K562 (cell line): ENCODE measurements at regions not wholly inside any gene's neighbourhood (a gene's known extent, or its start where the extent isn't known, plus 50 kb on each side); places are given as distances from the start of the nearest gene placed in this dataset.

Source experiments
- ATF3 ChIP-seq, 2 experiments: fragments of 450-650 bp in 1 of 2; sonication (generic) in 1 of 2; formaldehyde crosslinking in 1 of 2; IDR thresholded peaks in 1 of 2; conservative IDR thresholded peaks in 1 of 2; 2 replicates each; pipeline versions ENCODE4 v1.6.1 to v1.8.1; 2016 to 2023; ENCODE audit warnings: mild to moderate bottlenecking in 2 of 2, moderate library complexity in 2 of 2, inconsistent platforms in 1 of 2, missing genetic modification reagents in 1 of 2
- C11orf30 ChIP-seq: fragments of 450-650 bp; IDR thresholded peaks from 2 replicates; pipeline ENCODE4 v1.6.1; 2016; ENCODE audit warnings: low read depth, mild to moderate bottlenecking
- CREBBP ChIP-seq: IDR thresholded peaks from one replicate; pipeline ENCODE4 v1.6.1; 2012; ENCODE audit warnings: low read depth, mild to moderate bottlenecking, control low read depth, inconsistent platforms, low read length
- MAFG ChIP-seq: fragments of 450-650 bp; conservative IDR thresholded peaks from 2 replicates; pipeline ENCODE4 v1.6.1; 2016; ENCODE audit warnings: missing genetic modification characterization, missing compliant biosample characterization
- MAFK ChIP-seq: IDR thresholded peaks from 2 replicates; pipeline ENCODE4 v1.6.1; 2011; ENCODE audit warnings: low read length, improper control_type of control experiment
- NCOA1 ChIP-seq: fragments of 450-650 bp; IDR thresholded peaks from 2 replicates; pipeline ENCODE4 v1.6.1; 2016; ENCODE audit warnings: low read depth
- NFE2 ChIP-seq: IDR thresholded peaks from 2 replicates; pipeline ENCODE4 v1.6.1; 2014; ENCODE audit warnings: antibody characterized with exemption, low read depth
- NFIX ChIP-seq: fragments of 250-450 bp; sonication (Bioruptor Pico); IDR thresholded peaks from 2 replicates; pipeline ENCODE4 v1.4.0; 2020; ENCODE audit warnings: low read depth, mild to moderate bottlenecking, moderate library complexity
- SIN3A ChIP-seq, 2 experiments: fragments of 150-350 bp in 1 of 2; IDR thresholded peaks; 2 replicates each; pipeline ENCODE4 v1.6.1; 2011 to 2016; ENCODE audit warnings: borderline replicate concordance in 2 of 2, low read depth in 2 of 2, low read length in 2 of 2, mild to moderate bottlenecking in 2 of 2, moderate library complexity in 2 of 2; ENCODE audit not compliant: control insufficient read depth in 1 of 2
- STAG1 ChIP-seq: sonication (generic); formaldehyde crosslinking; IDR thresholded peaks from 2 replicates; pipeline ENCODE4 v1.5.0; 2020; ENCODE audit warnings: missing genetic modification reagents, borderline replicate concordance
- STAT5B ChIP-seq: fragments of 250-450 bp; sonication (Bioruptor Pico); IDR thresholded peaks from 2 replicates; pipeline ENCODE4 v1.8.0; 2021; ENCODE audit warnings: mild to moderate bottlenecking, inconsistent platforms
- THRB ChIP-seq: fragments of 450-650 bp; formaldehyde crosslinking; conservative IDR thresholded peaks from 2 replicates; pipeline ENCODE4 v1.4.0; 2022; ENCODE audit warnings: mild to moderate bottlenecking, missing genetic modification characterization
- TSHZ1 ChIP-seq: fragments of 250-450 bp; sonication (Bioruptor Pico); IDR thresholded peaks from 2 replicates; pipeline ENCODE4 v1.4.0; 2020; ENCODE audit warnings: mild to moderate bottlenecking, moderate library complexity
- XRCC3 ChIP-seq: fragments of 450-650 bp; IDR thresholded peaks from 2 replicates; pipeline ENCODE4 v1.6.1; 2017; ENCODE audit warnings: mild to moderate bottlenecking, moderate library complexity
- ZFP91 ChIP-seq: sonication (generic); formaldehyde crosslinking; IDR thresholded peaks from 2 replicates; pipeline ENCODE4 v1.8.0; 2022; ENCODE audit warnings: mild to moderate bottlenecking, missing genetic modification reagents
- ZNF124 ChIP-seq: sonication (generic); formaldehyde crosslinking; IDR thresholded peaks from 2 replicates; pipeline ENCODE4 v1.8.1; 2022; ENCODE audit warnings: missing genetic modification reagents
- ZNF140 ChIP-seq: fragments of 250-450 bp; sonication (Bioruptor Pico); IDR thresholded peaks from 2 replicates; pipeline ENCODE4 v1.8.0; 2021; ENCODE audit warnings: moderate library complexity, mild to moderate bottlenecking, inconsistent platforms
- ZNF282 ChIP-seq: sonication (generic); formaldehyde crosslinking; IDR thresholded peaks from 2 replicates; pipeline ENCODE4 v1.8.1; 2023; ENCODE audit warnings: missing genetic modification reagents
- ZNF316 ChIP-seq: fragments of 450-650 bp; IDR thresholded peaks from 2 replicates; pipeline ENCODE4 v1.6.1; 2016

GRCh38 chr3:101156787-101157345 lies 163.5 kb downstream of the IMPG2 start (continued):
- no peak for TF ChIP-seq TSHZ1 (CRISPR knock-in tag)
- no peak for TF ChIP-seq STAT5B (CRISPR knock-in tag)
- no peak for TF ChIP-seq CREBBP
- TF ChIP-seq C11orf30, result peak; percentile 75
- no peak for TF ChIP-seq STAG1 (CRISPR knock-in tag)
- TF ChIP-seq ATF3 (IDR thresholded peaks at IDR 0.05), result no peak
- TF ChIP-seq ATF3 (CRISPR knock-in tag; conservative IDR thresholded peaks at IDR 0.05), result no peak
- no peak for TF ChIP-seq NFIX (CRISPR knock-in tag)
- TF ChIP-seq ZNF140 (CRISPR knock-in tag), result no peak
- TF ChIP-seq MAFK, result peak; percentile 4; the same call in 1 of the 2 replicates
- no peak for TF ChIP-seq ZFP91 (CRISPR knock-in tag)
- TF ChIP-seq THRB (CRISPR knock-in tag), result no peak
- TF ChIP-seq ZNF124 (CRISPR knock-in tag), result no peak
- no peak for TF ChIP-seq XRCC3
- TF ChIP-seq MAFG (tag), result peak; percentile 62
- TF ChIP-seq NCOA1, result no peak
- no peak for TF ChIP-seq SIN3A (IDR thresholded peaks at IDR 0.05; ENCODE audit: borderline replicate concordance in 2 of 2, control insufficient read depth in 1 of 2, low read depth in 2 of 2, low read length in 2 of 2)
- no peak for TF ChIP-seq ZNF282 (CRISPR knock-in tag)
- TF ChIP-seq ZNF316, result peak; percentile 74
- TF ChIP-seq NFE2, result peak; percentile 61
